AG10803 (cell line): ENCODE measurements at regions not wholly inside any gene's neighbourhood (a gene's known extent, or its start where the extent isn't known, plus 50 kb on each side); places are given as distances from the start of the nearest gene placed in this dataset.

Source experiments
- DNase-seq: peaks from one replicate; pipeline ENCODE4 v3.0.0; 2010; ENCODE audit warnings: low read depth
- H3K4me3 ChIP-seq: 2 replicates; pipeline ENCODE4 v1.5.1; 2011; ENCODE audit warnings: mild to moderate bottlenecking, low read length, control low read depth
- CTCF ChIP-seq: conservative IDR thresholded peaks from 2 replicates; pipeline ENCODE4 v1.5.1; 2011; ENCODE audit warnings: mild to moderate bottlenecking, low read length, control low read depth, inconsistent platforms

GRCh38 chr3:83403927-83404326, 1554.9 kb upstream of the CADM2 start:
- H3K4me3 ChIP-seq, result no peak overlapping the region
- no peak for TF ChIP-seq CTCF
- DNase-seq, result no peak

- DNase-seq, result no peak
- H3K4me3 ChIP-seq, result no peak overlapping the region
- no peak for TF ChIP-seq CTCF
These were observed 1532.5 kb upstream of the CADM2 start for GRCh38 chr3:83426300-83426699.

- no peak for TF ChIP-seq CTCF
- H3K4me3 ChIP-seq, result no peak overlapping the region
- DNase-seq, result no peak
These were observed 1523.8 kb upstream of the CADM2 start for GRCh38 chr3:83434880-83435587.

GRCh38 chr3:83438188-83438587, 1520.6 kb upstream of the CADM2 start:
- TF ChIP-seq CTCF, result no peak
- no peak for DNase-seq
- H3K4me3 ChIP-seq, result no peak overlapping the region

DNA sequence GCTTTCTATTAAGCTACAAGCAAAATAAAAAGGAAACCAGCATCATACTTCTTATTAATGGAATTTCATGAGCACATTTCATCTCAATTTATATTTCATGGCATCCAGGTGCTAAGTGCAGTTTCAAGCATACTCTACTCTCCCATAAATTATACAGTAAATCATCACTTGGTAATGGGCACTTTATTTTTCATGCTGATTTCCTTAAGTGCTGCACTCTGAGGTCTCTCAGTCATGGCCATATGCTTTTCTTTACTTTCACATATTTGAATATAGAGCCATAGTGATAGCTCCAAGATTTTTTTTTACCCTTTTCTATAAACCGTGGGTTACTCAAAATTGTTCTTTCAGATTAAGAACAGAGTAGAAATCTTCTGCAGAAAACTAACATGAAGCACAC, 1505.7 kb upstream of the CADM2 start:
- no peak for TF ChIP-seq CTCF
- no peak overlapping the region for H3K4me3 ChIP-seq
- DNase-seq, result no peak

- DNase-seq, result no peak
- TF ChIP-seq CTCF, result no peak
- no peak overlapping the region for H3K4me3 ChIP-seq
These were observed 1504.4 kb upstream of the CADM2 start for GRCh38 chr3:83454353-83454752.

DNA sequence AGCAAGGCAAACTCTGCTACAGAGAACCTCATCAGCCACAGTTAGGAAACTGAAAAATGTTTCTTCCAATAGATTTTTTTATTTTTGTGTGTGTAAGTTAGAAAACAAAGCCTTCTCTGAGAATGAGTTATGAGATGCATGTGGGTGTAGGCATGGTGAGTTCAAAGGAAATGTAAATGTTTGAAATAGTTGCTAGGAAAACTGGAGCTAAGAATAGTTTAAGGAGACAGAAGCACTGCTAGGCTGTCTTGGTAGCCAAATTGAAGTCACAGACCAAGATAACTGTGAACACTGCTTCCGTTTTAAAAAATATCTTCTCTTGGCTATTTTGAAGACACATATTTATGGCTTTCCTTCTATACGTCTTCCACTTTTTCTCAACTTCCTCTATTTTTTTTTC, 1501.2 kb upstream of the CADM2 start:
- TF ChIP-seq CTCF, result no peak
- DNase-seq, result no peak
- H3K4me3 ChIP-seq, result no peak overlapping the region
